GM12878 (cell line): ENCODE measurements at regions not wholly inside any gene's neighbourhood (a gene's known extent, or its start where the extent isn't known, plus 50 kb on each side); places are given as distances from the start of the nearest gene placed in this dataset.
A peak's percentile ranks its signal among the peaks of the same experiment; 100 is the strongest.

Experiments
- BACH1 ChIP-seq: fragments of 450-650 bp; IDR thresholded peaks from 2 replicates; pipeline ENCODE4 v1.6.1; 2017; ENCODE audit warnings: mild to moderate bottlenecking, borderline replicate concordance
- BRCA1 ChIP-seq: IDR thresholded peaks from 2 replicates; pipeline ENCODE4 v1.6.1; 2011; ENCODE audit warnings: low read depth, low read length, improper control_type of control experiment
- CREM ChIP-seq: IDR thresholded peaks from 2 replicates; pipeline ENCODE4 v1.6.1; 2014; ENCODE audit warnings: antibody characterized with exemption, low read depth
- CUX1 ChIP-seq: IDR thresholded peaks from 2 replicates; pipeline ENCODE4 v1.6.1; 2012; ENCODE audit warnings: improper control_type of control experiment, low read depth, low read length; ENCODE audit not compliant: insufficient replicate concordance
- DPF2 ChIP-seq: fragments of 450-650 bp; IDR thresholded peaks from 2 replicates; pipeline ENCODE4 v1.6.1; 2017; ENCODE audit warnings: mild to moderate bottlenecking
- EED ChIP-seq: sonication (generic); IDR thresholded peaks from 2 replicates; pipeline ENCODE4 v1.6.1; 2016; ENCODE audit warnings: antibody characterized with exemption, low read depth
- EP300 ChIP-seq, 2 experiments: fragments of 150-350 bp in 1 of 2; IDR thresholded peaks; 2 replicates each; pipeline ENCODE4 v1.6.1; 2011 to 2012; ENCODE audit warnings: low read depth in 2 of 2, low read length in 2 of 2, borderline replicate concordance in 1 of 2, improper control_type of control experiment in 1 of 2, inconsistent platforms in 1 of 2; ENCODE audit not compliant: control insufficient read depth in 1 of 2
- ETV6 ChIP-seq, 2 experiments: fragments of 450-650 bp in 1 of 2; IDR thresholded peaks in 1 of 2; conservative IDR thresholded peaks in 1 of 2; 2 replicates each; pipeline ENCODE4 v1.6.1; 2014; ENCODE audit warnings: antibody characterized with exemption in 1 of 2, borderline replicate concordance in 1 of 2, low read depth in 1 of 2, mild to moderate bottlenecking in 1 of 2, moderate library complexity in 1 of 2
- IKZF1 ChIP-seq: fragments of 450-650 bp; conservative IDR thresholded peaks from 2 replicates; pipeline ENCODE4 v1.6.1; 2017; ENCODE audit warnings: antibody characterized with exemption, mild to moderate bottlenecking
- IKZF2 ChIP-seq, 2 experiments: fragments of 450-650 bp; IDR thresholded peaks; 2 replicates each; pipeline ENCODE4 v1.6.1; 2017; ENCODE audit warnings: mild to moderate bottlenecking in 2 of 2, moderate library complexity in 2 of 2
- LARP7 ChIP-seq: fragments of 450-650 bp; IDR thresholded peaks from 2 replicates; pipeline ENCODE4 v1.6.1; 2017; ENCODE audit warnings: mild to moderate bottlenecking
- MEF2B ChIP-seq: fragments of 450-650 bp; IDR thresholded peaks from 2 replicates; pipeline ENCODE4 v1.6.1; 2018; ENCODE audit warnings: mild to moderate bottlenecking, moderate library complexity; ENCODE audit not compliant: partially characterized antibody, poor library complexity, severe bottlenecking
- NBN ChIP-seq: fragments of 450-650 bp; IDR thresholded peaks from 2 replicates; pipeline ENCODE4 v1.6.1; 2016
- NFYB ChIP-seq: IDR thresholded peaks from 2 replicates; pipeline ENCODE4 v1.6.1; 2011; ENCODE audit warnings: low read depth, mild to moderate bottlenecking, low read length, improper control_type of control experiment, moderate library complexity; ENCODE audit not compliant: insufficient read depth
- RAD21 ChIP-seq: IDR thresholded peaks from 2 replicates; pipeline ENCODE4 v1.6.1; 2011; ENCODE audit warnings: mild to moderate bottlenecking, low read depth, low read length, moderate library complexity; ENCODE audit not compliant: insufficient read depth
- SMARCA5 ChIP-seq: fragments of 450-650 bp; IDR thresholded peaks from 2 replicates; pipeline ENCODE4 v1.6.1; 2017; ENCODE audit warnings: mild to moderate bottlenecking
- TARDBP ChIP-seq: IDR thresholded peaks from 2 replicates; pipeline ENCODE4 v1.6.1; 2016; ENCODE audit warnings: borderline replicate concordance
- TCF3 ChIP-seq: IDR thresholded peaks from 2 replicates; pipeline ENCODE4 v1.6.1; 2012; ENCODE audit warnings: low read depth, mild to moderate bottlenecking, low read length, borderline replicate concordance; ENCODE audit not compliant: insufficient read depth
- USF2 ChIP-seq: IDR thresholded peaks from 2 replicates; pipeline ENCODE4 v1.6.1; 2011; ENCODE audit warnings: low read depth, low read length, improper control_type of control experiment, borderline replicate concordance
- YY1 ChIP-seq: IDR thresholded peaks from 2 replicates; pipeline ENCODE4 v1.6.1; 2011; ENCODE audit warnings: low read depth, mild to moderate bottlenecking, low read length
- ZBTB33 ChIP-seq: fragments of 450-650 bp; IDR thresholded peaks from 2 replicates; pipeline ENCODE4 v1.6.1; 2017; ENCODE audit warnings: mild to moderate bottlenecking

- TF ChIP-seq USF2, result no peak
- TF ChIP-seq CUX1, result peak; percentile 40
- no peak for TF ChIP-seq BRCA1
- no peak for TF ChIP-seq ZBTB33
- TF ChIP-seq NFYB, result no peak
- TF ChIP-seq TARDBP, result no peak
- no peak for TF ChIP-seq YY1
- 0 out of 2 replicates have a peak, but pooled peaks have one; percentile 25 for TF ChIP-seq EED
- TF ChIP-seq IKZF1, result peak; percentile 64
- 0 out of 2 replicates have a peak, but pooled peaks have one; percentile 9 for TF ChIP-seq SMARCA5
- peak in 1 of 2 experiments; percentile 59; a peak in 1 of 4 replicates for TF ChIP-seq EP300 (IDR thresholded peaks at IDR 0.05; ENCODE audit: borderline replicate concordance in 1 of 2, control insufficient read depth in 1 of 2, low read depth in 2 of 2, low read length in 2 of 2)
- 0 out of 4 replicates have a peak, but pooled peaks of 1 of the 2 experiments have one; percentile 42 for TF ChIP-seq ETV6 (conservative IDR thresholded peaks at IDR 0.05 in 1 of 2, IDR thresholded peaks at IDR 0.05 in 1 of 2; ENCODE audit: borderline replicate concordance in 1 of 2, low read depth in 1 of 2)
- peak; percentile 87 for TF ChIP-seq MEF2B
- TF ChIP-seq DPF2, result peak; percentile 46; the same call in 1 of the 2 replicates
- no peak for TF ChIP-seq LARP7
- TF ChIP-seq NBN, result peak; percentile 35; the same call in 1 of the 2 replicates
- TF ChIP-seq TCF3, result no peak
- no peak for TF ChIP-seq RAD21
- peak; percentile 56 to 60; a peak in 3 of 4 replicates for TF ChIP-seq IKZF2 (IDR thresholded peaks at IDR 0.05)
- no peak; the same call in none of the 2 replicates for TF ChIP-seq BACH1
- no peak for TF ChIP-seq CREM
These were observed 108.4 kb upstream of the RASGRP1 start (continued) for GRCh38 chr15:38672814-38673670.
